ENCODE measurements at regions not wholly inside any gene's neighbourhood (a gene's known extent, or its start where the extent isn't known, plus 50 kb on each side); places are given as distances from the start of the nearest gene placed in this dataset.
"Not testable (repeated sequence)": the region's sequence is repeated elsewhere in the genome, so short reads cannot be mapped to it uniquely, and the experiment has no call there.

- DNase-seq (ENCODE audit: low read depth) = no peak
Observed at GRCh38 chr3:20552605-20553275, 366.7 kb upstream of the SGO1 start.

DNA sequence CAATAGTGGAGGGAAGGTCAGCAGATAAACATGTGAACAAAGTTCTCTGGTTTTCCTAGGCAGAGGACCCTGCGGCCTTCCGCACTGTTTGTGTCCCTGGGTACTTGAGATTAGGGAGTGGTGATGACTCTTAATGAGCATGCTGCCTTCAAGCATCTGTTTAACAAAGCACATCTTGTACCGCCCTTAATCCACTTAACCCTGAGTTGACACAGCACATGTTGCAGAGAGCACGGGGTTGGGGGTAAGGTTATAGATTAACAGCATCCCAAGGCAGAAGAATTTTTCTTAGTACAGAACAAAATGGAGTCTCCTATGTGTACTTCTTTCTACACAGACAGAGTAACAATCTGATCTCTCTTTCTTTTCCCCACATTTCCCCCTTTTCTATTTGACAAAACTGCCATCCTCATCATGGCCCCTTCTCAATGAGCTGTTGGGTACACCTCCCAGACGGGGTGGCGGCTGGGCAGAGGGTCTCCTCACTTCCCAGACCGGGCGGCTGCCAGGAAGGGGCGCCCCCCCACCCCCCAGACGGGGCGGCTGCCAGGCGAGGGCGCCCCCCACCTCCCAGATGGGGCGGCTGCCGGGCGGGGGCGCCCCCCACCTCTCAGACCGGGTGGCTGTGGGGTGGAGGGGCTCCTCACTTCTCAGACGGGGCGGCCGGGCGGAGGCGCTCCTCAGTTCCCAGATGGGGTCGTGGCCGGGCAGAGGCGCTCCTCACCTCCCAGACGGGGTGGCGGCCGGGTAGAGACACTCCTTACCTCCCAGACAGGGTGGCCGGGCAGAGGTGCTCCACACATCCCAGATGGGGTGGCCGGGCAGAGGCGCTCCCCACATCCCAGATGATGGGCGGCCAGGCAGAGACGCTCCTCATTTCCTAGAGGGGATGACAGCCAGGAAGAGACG, 361.6 kb upstream of the SGO1 start:
- DNase-seq (ENCODE audit: low read depth) = not testable (repeated sequence)

GRCh38 chr3:20546636-20547035, 360.6 kb upstream of the SGO1 start:
- DNase-seq (ENCODE audit: low read depth) = no peak

DNA sequence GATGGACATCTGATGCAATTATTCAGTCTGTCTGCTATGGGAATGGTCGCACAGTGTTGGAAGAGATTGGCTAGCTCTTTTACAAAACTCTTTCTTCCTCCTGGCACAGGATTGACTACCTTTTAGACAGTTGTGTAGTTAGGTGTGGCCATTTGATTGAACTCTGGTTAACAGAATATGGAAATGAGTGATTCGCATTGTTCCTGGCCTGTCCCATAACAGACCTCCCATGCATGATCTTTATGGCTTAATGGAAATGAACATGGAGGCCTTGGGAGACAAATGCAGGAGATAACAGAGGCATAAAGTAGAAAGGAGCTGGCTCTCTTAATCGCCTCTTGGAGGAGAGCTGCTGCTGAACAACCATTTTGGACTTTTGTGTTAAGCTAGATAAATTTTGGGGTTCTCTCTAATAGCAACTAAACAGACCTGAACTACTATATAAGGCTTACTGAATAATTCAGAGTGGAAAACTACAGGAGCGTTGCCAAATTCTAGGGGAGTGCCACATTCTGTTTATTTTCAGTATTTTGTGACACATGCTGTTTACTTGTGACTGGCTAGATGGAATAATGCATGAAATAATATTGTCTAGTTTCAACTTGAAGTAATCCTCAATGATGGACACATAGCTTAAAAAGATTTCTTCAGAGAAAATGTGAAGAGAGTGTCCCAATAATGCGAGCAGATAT, 357.7 kb upstream of the SGO1 start:
- DNase-seq (ENCODE audit: low read depth) = no peak

GRCh38 chr3:20540066-20540465, 354.1 kb upstream of the SGO1 start:
- DNase-seq (ENCODE audit: low read depth) = no peak

GRCh38 chr3:20539666-20540065, 353.7 kb upstream of the SGO1 start:
- no peak for DNase-seq (ENCODE audit: low read depth)

DNA sequence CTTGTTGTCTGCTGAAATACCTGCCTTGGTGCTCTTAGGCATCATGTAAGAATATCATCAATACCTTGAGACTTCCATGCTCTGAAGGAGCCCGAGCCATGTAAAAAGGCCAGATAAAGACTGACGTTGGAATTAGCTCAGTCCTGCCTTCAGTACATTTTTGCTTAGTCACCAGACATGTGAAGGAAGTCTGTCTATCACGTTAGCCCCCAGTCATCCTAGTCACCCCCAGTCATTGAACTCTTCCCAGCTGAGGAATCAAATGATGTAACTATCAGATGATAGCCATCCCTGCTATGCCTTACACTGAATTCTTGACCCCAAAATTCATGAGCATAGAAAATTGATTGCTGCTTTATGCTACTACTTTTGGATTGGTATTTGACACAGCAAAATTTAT, 351.2 kb upstream of the SGO1 start:
- no peak for DNase-seq (ENCODE audit: low read depth)

GRCh38 chr3:20529911-20530310, 343.9 kb upstream of the SGO1 start:
- DNase-seq (ENCODE audit: low read depth) = no peak

DNA sequence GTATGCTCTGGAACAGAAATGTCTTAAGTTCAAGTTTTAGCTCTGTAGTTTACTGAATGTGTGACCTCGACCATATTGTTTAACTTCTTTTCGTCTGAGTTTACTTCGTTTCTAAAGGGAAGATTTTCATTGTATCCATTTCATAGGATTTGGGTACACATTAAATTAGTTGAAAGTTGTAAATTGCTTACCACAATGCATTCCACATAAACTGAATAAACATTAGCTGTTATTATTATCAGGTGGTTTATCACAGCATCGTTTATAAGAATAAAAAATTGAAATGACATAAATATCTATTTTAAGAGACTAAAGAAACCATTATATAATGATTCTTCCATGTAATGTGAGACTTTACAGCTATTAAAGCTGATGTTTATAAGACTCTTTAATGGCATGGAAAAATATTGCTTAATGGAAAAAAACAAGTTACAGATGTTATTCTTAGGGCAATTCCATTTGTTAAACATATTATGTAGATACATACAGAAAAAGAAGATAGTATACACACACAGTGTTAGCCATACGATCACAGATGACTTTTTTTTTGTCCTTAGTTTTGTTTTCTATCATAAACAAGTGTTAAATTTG, 342.3 kb upstream of the SGO1 start:
- DNase-seq (ENCODE audit: low read depth) = no peak

DNA sequence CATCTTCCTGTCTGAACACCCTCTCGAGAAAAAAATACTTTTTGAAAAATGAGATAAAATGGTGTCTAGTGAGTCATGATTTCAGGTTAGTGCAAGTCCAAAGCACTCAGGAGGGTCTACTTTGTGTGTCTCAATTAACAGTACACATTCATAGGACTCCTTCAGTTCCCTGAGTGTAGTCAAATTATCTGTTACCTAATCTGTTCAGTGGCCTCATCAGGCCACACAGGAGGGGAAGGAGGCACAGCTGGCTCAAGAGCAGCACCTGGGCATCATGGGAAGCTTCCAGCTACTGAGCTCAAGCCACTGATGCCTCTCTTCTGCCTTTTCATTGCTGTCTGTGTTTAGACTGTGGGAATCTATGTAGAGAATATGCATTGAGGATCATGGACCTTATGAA, 341.4 kb upstream of the SGO1 start:
- DNase-seq (ENCODE audit: low read depth) = no peak

GRCh38 chr3:20524328-20524727, 338.3 kb upstream of the SGO1 start:
- DNase-seq (ENCODE audit: low read depth) = no peak

- DNase-seq (ENCODE audit: low read depth) = no peak
Observed at GRCh38 chr3:20523293-20523692, 337.3 kb upstream of the SGO1 start.

DNA sequence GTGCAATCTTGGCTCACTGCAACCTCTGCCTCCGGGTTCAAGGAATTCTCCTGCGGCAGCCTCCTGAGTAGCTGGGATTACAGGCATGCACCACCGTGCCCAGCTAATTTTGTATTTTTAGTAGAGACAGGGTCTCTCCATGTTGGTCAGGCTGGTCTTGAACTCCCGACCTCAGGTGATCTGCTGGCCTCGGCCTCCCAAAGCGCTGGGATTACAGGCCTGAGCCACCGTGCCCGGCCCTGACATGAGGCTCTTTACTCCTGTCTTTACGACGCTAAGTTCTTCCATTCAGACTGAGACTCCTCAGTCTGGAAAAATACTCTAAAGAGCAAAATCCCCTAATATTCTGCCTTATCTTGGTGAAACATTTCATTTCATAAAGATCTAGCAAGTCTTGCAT, 331.3 kb upstream of the SGO1 start:
- not testable (repeated sequence) for DNase-seq (ENCODE audit: low read depth)

- no peak for DNase-seq (ENCODE audit: low read depth)
Observed at GRCh38 chr3:20516311-20516710, 330.3 kb upstream of the SGO1 start.

DNA sequence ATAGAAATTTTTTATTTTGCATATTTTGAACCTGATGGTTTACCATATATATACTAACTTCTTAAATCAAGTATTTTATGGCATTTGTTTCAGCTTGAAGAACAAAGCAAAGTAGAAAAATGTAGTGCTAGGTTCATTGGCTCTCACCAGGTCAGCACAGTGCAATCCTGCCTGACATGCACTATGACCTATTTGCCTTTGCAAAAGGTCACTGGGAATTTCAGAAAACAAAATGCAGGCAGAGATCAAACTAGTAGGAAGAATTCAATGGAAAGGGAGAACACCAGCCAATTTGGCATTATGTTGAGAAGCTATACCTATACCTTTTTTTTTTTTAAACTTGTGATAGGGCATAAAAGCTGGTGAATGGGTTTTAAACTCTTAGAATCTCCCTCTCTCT, 329.8 kb upstream of the SGO1 start:
- no peak for DNase-seq (ENCODE audit: low read depth)

GRCh38 chr3:20511863-20512505, 326.0 kb upstream of the SGO1 start:
- DNase-seq (ENCODE audit: low read depth) = no peak

DNA sequence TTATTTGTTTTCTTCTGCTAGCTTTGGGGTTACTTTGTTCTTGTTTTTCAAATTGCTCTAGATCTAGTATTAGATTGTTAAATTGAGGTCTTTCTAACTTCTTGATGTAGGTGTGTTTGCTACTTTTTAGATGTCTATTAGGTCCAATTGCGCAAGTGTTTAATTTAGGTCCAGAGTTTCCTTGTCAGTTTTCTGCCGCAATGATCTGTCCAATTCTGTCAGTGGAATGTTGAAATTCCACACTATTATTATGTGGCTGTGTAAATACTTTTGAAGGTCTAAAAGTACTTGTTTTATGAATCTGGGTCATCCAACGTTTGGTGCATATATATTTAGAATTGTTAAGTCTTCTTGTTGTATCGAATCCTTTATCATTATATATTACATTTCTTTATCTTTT, 324.4 kb upstream of the SGO1 start:
- DNase-seq (ENCODE audit: low read depth) = no peak

- DNase-seq (ENCODE audit: low read depth) = no peak
Observed at GRCh38 chr3:20503394-20504082, 317.5 kb upstream of the SGO1 start.

DNA sequence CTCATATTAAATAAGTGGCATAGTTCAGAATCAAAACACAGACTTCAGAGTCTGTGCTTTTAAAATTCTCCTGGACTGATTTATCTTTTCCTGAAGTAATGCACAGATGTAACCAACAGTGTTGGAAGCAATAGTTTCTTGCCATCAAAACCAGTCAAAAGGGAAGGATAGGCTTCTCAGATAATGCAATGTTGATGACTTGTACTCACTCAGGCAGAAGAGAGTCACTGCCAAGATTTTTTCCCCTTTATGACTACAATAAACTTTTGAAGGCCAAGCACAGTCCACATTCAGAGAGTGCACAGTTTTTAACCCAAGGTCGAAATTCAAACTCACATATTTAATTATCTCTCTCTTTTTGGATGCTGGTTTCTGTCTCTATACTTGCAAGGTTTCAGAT, 305.0 kb upstream of the SGO1 start:
- DNase-seq (ENCODE audit: low read depth) = no peak

DNA sequence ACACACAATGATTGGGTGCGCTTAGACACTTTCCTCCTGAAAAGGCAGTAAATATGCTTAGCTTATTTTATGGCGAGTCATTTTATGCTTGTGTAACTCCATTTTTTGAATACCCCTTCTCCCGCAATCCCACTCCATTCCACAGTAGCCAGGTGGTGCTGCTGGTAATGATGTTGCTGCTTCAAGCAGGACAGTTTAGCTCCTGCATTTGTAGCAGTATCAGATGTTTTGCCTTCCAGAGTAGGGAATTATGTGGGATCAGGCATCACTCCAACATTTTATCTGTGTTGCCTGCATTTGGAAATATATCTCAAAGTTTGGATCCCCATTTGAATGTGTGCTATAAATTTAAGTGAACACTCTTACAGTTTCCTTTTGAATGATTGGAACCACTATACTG, 302.1 kb upstream of the SGO1 start:
- DNase-seq (ENCODE audit: low read depth) = no peak

- DNase-seq (ENCODE audit: low read depth) = no peak
Observed at GRCh38 chr3:20484126-20484525, 298.1 kb upstream of the SGO1 start.
